ENCODE measurements at regions not wholly inside any gene's neighbourhood (a gene's known extent, or its start where the extent isn't known, plus 50 kb on each side); places are given as distances from the start of the nearest gene placed in this dataset. TPM values are rescaled to one million over a fixed set of nuclear protein-coding genes. Genes with fewer than 3 reads are reported as not detected.

Small RNA genes lying in the stretch of these regions (small RNA-seq; reads per million reads assigned to genes)
- gene MIR4776-1, result not detected
